Activated naive CD8-positive, alpha-beta T cell treated with anti-CD3 and anti-CD28 coated beads for 36 hours (primary cell): ENCODE measurements at regions not wholly inside any gene's neighbourhood (a gene's known extent, or its start where the extent isn't known, plus 50 kb on each side); places are given as distances from the start of the nearest gene placed in this dataset.
"Not testable (repeated sequence)": the region's sequence is repeated elsewhere in the genome, so short reads cannot be mapped to it uniquely, and the experiment has no call there.

ENCODE experiments used
- DNase-seq: peaks from one replicate; pipeline ENCODE4 v3.0.0; 2021
- H3K27ac Mint-ChIP-seq: one replicate; pipeline ENCODE4 v1.8.0; 2022; ENCODE audit warnings: mild to moderate bottlenecking, moderate library complexity, mixed read lengths
- H3K27me3 Mint-ChIP-seq: one replicate; pipeline ENCODE4 v1.8.0; 2022; ENCODE audit warnings: mild to moderate bottlenecking, mixed read lengths
- H3K36me3 Mint-ChIP-seq: one replicate; pipeline ENCODE4 v1.8.0; 2021; ENCODE audit warnings: mild to moderate bottlenecking, mixed read lengths
- H3K4me1 Mint-ChIP-seq: one replicate; pipeline ENCODE4 v1.8.0; 2021; ENCODE audit warnings: mixed read lengths
- H3K4me3 Mint-ChIP-seq: one replicate; pipeline ENCODE4 v1.8.0; 2022; ENCODE audit warnings: mild to moderate bottlenecking, moderate library complexity, mixed read lengths
- H3K9me3 Mint-ChIP-seq: one replicate; pipeline ENCODE4 v1.8.0; 2022; ENCODE audit warnings: mixed read lengths

- Mint-ChIP-seq H3K36me3 (no peaks in the 10 kb centered on the region), H3K9me3 (peaks cover 5% of the 10 kb centered on the region), H3K27me3 (peaks cover 25% of the 10 kb centered on the region), H3K4me1 (no peaks in the 10 kb centered on the region), H3K27ac (no peak overlapping the region), H3K4me3 (no peak overlapping the region)
- DNase-seq: no peak
These were observed 128.7 kb downstream of the CEP120 start for GRCh38 chr5:123294544-123294943.

DNA sequence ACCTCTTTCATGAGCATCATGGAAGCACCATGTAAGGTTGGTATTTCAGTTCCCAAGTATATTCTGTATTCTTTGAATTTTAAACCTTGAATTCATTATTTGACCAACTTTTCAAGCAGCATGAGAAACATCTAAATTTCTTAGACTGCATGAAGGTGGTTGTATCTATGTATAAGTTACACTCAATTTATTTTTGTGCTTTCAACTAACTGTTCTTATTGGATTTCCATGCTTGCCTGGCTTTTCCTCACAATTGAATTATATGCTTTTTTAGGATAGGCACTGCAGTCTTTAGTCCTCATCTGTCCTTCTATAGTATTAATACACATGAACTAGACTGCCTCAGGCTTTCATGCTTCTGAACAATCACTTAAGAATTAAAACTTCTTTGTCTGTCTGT, 134.0 kb downstream of the CEP120 start:
- H3K4me1 Mint-ChIP-seq: peaks cover 6% of the 10 kb centered on the region
- no peaks in the 10 kb centered on the region for H3K36me3 Mint-ChIP-seq
- no peak overlapping the region for H3K27ac Mint-ChIP-seq
- peaks cover 51% of the 10 kb centered on the region for H3K27me3 Mint-ChIP-seq
- H3K4me3 Mint-ChIP-seq: no peak overlapping the region
- DNase-seq: no peak
- H3K9me3 Mint-ChIP-seq: no peaks in the 10 kb centered on the region

GRCh38 chr5:123287881-123288280, 135.3 kb downstream of the CEP120 start:
- H3K4me3 Mint-ChIP-seq: no peak overlapping the region
- H3K4me1 Mint-ChIP-seq: peaks cover 6% of the 10 kb centered on the region
- peaks cover 49% of the 10 kb centered on the region for H3K27me3 Mint-ChIP-seq
- no peak overlapping the region for H3K27ac Mint-ChIP-seq
- no peak for DNase-seq
- H3K9me3 Mint-ChIP-seq: no peaks in the 10 kb centered on the region
- H3K36me3 Mint-ChIP-seq: no peaks in the 10 kb centered on the region

DNA sequence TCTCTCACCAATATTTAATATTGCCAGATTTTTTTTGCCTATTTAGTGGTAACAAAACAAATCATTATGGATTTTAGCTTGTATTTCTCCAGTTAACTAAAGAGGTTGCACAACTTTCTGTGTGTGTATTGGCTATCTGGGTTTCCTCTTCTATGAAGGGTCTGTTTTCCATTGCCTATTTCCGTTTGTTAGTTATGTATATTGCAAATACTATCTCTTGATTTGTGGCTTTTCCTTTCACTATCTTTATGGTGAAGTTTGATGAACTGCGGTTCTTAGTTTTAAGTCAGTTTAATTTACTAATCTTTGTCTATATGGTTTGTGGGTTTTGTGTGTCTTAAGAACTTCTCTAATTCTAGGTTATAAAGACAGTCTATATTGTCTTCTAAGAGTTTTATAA, 136.3 kb downstream of the CEP120 start:
- H3K4me1 Mint-ChIP-seq: peaks cover 6% of the 10 kb centered on the region

DNA sequence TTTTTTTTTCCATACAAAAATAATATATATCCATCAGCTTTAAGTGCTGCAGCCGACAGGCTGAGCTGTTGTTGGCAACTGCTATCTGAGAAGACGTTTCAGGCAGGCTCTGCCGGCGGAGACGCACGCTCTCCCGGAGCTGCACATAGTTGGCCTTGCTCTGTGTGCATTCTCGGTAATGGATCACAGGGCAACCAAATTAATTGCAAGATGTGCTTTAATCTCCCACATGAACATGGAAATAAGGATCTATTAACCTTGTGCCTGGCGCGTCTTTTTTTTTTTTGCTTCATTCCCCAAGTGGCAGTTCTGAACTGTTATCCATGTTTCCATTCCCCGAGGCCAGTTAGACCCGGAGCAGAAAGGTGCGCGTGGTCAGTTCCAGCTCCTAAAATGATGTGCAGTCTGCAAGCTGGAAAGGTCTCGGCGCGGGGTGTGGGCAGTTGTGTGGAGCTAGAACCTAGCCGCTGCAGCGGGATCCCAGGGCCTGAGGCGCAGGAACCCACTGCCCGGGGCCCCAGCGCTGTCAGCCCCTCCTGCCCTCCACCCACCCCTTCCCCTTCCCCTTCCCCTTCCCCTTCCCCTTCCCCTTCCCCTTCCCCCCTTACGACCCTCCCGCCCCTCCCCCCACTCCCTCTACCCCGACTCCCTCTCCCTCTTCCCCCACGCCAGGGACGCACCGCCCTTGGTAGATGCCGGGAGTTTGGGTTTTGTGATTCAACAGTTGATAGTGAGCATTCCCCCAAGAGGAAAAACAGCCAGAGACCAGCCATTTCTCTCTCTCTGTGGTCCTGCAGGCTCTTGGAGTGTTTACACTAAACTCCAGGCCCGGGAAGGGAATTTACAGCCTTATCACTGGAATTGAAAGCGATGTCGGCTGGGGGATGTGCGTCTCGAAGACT, 137.8 kb downstream of the CEP120 start:
- Mint-ChIP-seq H3K9me3 (no peaks in the 10 kb centered on the region), H3K27ac (no peak overlapping the region), H3K27me3 (peaks cover 45% of the 10 kb centered on the region), H3K4me3 (no peak overlapping the region), H3K4me1 (peaks cover 6% of the 10 kb centered on the region), H3K36me3 (no peaks in the 10 kb centered on the region)
- no peak for DNase-seq

More for the DNA sequence above, 136.3 kb downstream of the CEP120 start:
- DNase-seq: no peak
- H3K36me3 Mint-ChIP-seq: no peaks in the 10 kb centered on the region
- peaks cover 49% of the 10 kb centered on the region for H3K27me3 Mint-ChIP-seq
- no peak overlapping the region for H3K4me3 Mint-ChIP-seq
- H3K27ac Mint-ChIP-seq: no peak overlapping the region
- no peaks in the 10 kb centered on the region for H3K9me3 Mint-ChIP-seq

- H3K27me3 Mint-ChIP-seq: peaks cover 37% of the 10 kb centered on the region
- H3K9me3 Mint-ChIP-seq: no peaks in the 10 kb centered on the region
- H3K27ac Mint-ChIP-seq: no peak overlapping the region
- peaks cover 6% of the 10 kb centered on the region for H3K4me1 Mint-ChIP-seq
- no peaks in the 10 kb centered on the region for H3K36me3 Mint-ChIP-seq
- DNase-seq: no peak
- no peak overlapping the region for H3K4me3 Mint-ChIP-seq
These were observed 139.7 kb downstream of the CEP120 start for GRCh38 chr5:123283499-123283898.

GRCh38 chr5:123283031-123283430, 140.2 kb downstream of the CEP120 start:
- Mint-ChIP-seq H3K4me1 (peaks cover 6% of the 10 kb centered on the region), H3K36me3 (no peaks in the 10 kb centered on the region), H3K4me3 (no peak overlapping the region), H3K9me3 (no peaks in the 10 kb centered on the region), H3K27me3 (peaks cover 37% of the 10 kb centered on the region), H3K27ac (no peak overlapping the region)
- no peak for DNase-seq

- H3K4me1 Mint-ChIP-seq: peaks cover 6% of the 10 kb centered on the region
- DNase-seq: no peak
- H3K36me3 Mint-ChIP-seq: no peaks in the 10 kb centered on the region
- no peak overlapping the region for H3K27ac Mint-ChIP-seq
- no peak overlapping the region for H3K4me3 Mint-ChIP-seq
- H3K27me3 Mint-ChIP-seq: peaks cover 37% of the 10 kb centered on the region
- no peaks in the 10 kb centered on the region for H3K9me3 Mint-ChIP-seq
These were observed 140.8 kb downstream of the CEP120 start for GRCh38 chr5:123282444-123282843.

- not testable (repeated sequence) for DNase-seq, H3K4me1 Mint-ChIP-seq, H3K9me3 Mint-ChIP-seq, H3K4me3 Mint-ChIP-seq, H3K27ac Mint-ChIP-seq, H3K36me3 Mint-ChIP-seq
- peaks cover 21% of the 10 kb centered on the region for H3K27me3 Mint-ChIP-seq
These were observed 142.3 kb downstream of the CEP120 start for GRCh38 chr5:123280854-123281253.

DNA sequence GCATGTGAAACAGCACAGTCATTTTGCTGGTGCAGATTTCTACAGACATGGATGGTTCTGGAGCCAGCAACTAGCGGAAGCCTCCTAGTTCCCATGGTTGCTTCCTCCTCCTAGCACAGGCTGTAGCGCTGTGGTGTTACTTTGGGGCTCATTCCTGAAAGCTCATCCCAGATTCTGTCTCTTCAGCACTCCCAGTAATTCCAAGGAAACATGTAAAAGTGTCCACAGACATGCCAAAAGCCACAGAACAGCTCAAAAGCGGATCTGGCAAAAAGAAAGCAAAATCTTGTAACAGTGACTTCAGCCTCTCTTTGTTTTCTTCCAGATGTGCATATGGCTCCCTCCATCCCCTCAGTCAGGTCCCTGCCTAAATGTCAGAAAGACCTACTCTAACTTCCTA, 144.1 kb downstream of the CEP120 start:
- Mint-ChIP-seq H3K27me3 (peaks cover 7% of the 10 kb centered on the region), H3K4me3 (no peak overlapping the region), H3K9me3 (no peaks in the 10 kb centered on the region), H3K27ac (no peak overlapping the region), H3K4me1 (no peaks in the 10 kb centered on the region), H3K36me3 (no peaks in the 10 kb centered on the region)
- DNase-seq: no peak

- H3K27ac Mint-ChIP-seq: no peak overlapping the region
- no peak overlapping the region for H3K4me3 Mint-ChIP-seq
- H3K36me3 Mint-ChIP-seq: no peaks in the 10 kb centered on the region
- no peaks in the 10 kb centered on the region for H3K4me1 Mint-ChIP-seq
- DNase-seq: no peak
- H3K27me3 Mint-ChIP-seq: no peaks in the 10 kb centered on the region
- H3K9me3 Mint-ChIP-seq: no peaks in the 10 kb centered on the region
These were observed 144.9 kb downstream of the CEP120 start for GRCh38 chr5:123278284-123278683.

GRCh38 chr5:123273984-123274383, 149.2 kb downstream of the CEP120 start:
- H3K9me3 Mint-ChIP-seq: no peaks in the 10 kb centered on the region
- no peak overlapping the region for H3K4me3 Mint-ChIP-seq
- no peaks in the 10 kb centered on the region for H3K4me1 Mint-ChIP-seq
- H3K27ac Mint-ChIP-seq: no peak overlapping the region
- H3K27me3 Mint-ChIP-seq: peaks cover 3% of the 10 kb centered on the region
- no peak for DNase-seq
- no peaks in the 10 kb centered on the region for H3K36me3 Mint-ChIP-seq

GRCh38 chr5:123273095-123273494, 150.1 kb downstream of the CEP120 start:
- Mint-ChIP-seq H3K27me3 (peaks cover 3% of the 10 kb centered on the region), H3K9me3 (no peaks in the 10 kb centered on the region), H3K27ac (no peak overlapping the region), H3K4me1 (no peaks in the 10 kb centered on the region), H3K4me3 (no peak overlapping the region), H3K36me3 (no peaks in the 10 kb centered on the region)
- DNase-seq: no peak

DNA sequence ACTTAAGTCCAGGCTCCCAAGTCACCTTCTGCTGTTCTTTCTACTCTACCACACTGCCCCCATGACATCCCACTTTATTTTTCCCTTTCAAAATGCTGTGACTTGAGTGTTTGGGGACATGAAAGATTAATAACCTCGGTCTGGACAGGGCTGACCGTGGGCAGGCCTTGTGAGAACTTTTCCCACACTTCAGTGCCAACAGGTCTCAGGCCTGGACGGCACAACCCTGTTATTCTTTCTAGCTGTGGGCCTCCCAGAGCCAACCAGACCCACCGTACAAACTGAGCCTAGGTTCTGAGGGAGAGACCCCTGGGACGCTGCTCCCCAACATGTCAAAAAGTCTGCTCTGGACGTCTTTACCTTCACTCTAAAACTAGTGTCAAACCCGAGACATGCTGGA, 153.4 kb downstream of the CEP120 start:
- Mint-ChIP-seq H3K4me3 (no peak overlapping the region), H3K4me1 (no peaks in the 10 kb centered on the region), H3K27ac (no peak overlapping the region), H3K27me3 (peaks cover 3% of the 10 kb centered on the region), H3K9me3 (no peaks in the 10 kb centered on the region), H3K36me3 (no peaks in the 10 kb centered on the region)
- no peak for DNase-seq

DNA sequence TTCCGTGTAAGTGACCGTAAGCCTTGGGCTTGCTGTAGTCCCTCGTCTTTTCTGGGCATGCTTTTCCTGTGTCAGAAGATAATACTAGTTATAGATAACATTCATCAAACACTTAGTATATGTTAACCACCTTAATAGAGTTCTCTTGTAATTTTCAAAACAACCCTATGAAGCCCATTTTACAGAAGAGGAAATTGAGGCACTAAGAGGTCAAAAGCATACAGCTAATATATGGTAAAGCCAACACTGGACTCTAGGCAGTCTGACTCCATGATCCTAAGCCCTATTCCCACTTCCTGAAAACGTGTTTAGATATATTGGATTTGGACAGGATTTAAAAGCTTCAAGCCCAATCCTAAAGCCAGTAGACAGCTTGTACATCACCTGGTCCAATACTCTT, 153.8 kb downstream of the CEP120 start:
- Mint-ChIP-seq H3K4me1 (no peaks in the 10 kb centered on the region), H3K9me3 (no peaks in the 10 kb centered on the region), H3K4me3 (no peak overlapping the region), H3K27me3 (peaks cover 3% of the 10 kb centered on the region), H3K27ac (no peak overlapping the region), H3K36me3 (no peaks in the 10 kb centered on the region)
- DNase-seq: no peak

- H3K4me1 Mint-ChIP-seq: no peaks in the 10 kb centered on the region
- H3K36me3 Mint-ChIP-seq: no peaks in the 10 kb centered on the region
- DNase-seq: no peak
- no peak overlapping the region for H3K4me3 Mint-ChIP-seq
- no peak overlapping the region for H3K27ac Mint-ChIP-seq
- no peaks in the 10 kb centered on the region for H3K9me3 Mint-ChIP-seq
- peaks cover 3% of the 10 kb centered on the region for H3K27me3 Mint-ChIP-seq
These were observed 156.8 kb downstream of the CEP120 start for GRCh38 chr5:123266365-123266764.
